HG03196 (cell line): ENCODE measurements at regions not wholly inside any gene's neighbourhood (a gene's known extent, or its start where the extent isn't known, plus 50 kb on each side); places are given as distances from the start of the nearest gene placed in this dataset.
"Not testable (repeated sequence)": the region's sequence is repeated elsewhere in the genome, so short reads cannot be mapped to it uniquely, and the experiment has no call there.

Experiments used
- ATAC-seq: cut with Tn5 transposase; IDR thresholded peaks from one replicate; pipeline ENCODE4 v1.9.1; 2021; ENCODE audit not compliant: unreplicated experiment

GRCh38 chr5:57067597-57067924 is 106.3 kb upstream of the GPBP1 start:
- ATAC-seq: no peak

DNA sequence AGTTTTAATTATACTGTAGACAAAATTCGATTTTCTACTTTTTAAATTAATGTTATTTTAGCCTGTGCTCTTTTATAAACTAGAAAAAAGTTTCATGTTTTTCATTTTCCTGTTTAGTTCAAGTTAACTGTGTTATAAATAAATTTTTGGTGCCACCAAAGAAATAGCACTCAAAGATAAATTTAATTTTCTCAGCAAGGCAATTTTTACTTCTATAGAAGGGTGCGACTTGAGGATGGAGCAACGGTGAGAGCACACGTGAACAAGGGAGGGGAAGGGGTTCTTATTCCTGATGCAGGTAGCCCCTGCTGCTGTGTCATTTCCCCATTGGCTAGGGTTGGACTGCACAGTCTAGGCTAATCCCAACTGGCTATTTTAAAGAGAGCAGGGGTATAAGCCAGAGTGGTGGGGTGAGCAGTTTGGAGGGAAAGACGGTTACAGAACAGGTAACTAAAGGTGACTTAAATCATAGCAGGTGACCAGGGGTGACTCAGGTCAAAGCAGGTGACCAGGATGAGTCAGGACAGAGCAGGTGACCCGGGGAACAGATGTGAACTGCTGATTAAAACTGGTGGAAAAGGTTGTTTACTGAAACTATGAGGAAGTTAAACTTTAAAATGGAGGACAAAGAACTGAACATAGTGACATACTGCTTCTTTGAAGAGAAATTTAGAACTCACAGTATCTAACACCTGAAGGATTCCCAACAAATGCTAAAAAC is 104.6 kb upstream of the GPBP1 start:
- ATAC-seq: no peak

DNA sequence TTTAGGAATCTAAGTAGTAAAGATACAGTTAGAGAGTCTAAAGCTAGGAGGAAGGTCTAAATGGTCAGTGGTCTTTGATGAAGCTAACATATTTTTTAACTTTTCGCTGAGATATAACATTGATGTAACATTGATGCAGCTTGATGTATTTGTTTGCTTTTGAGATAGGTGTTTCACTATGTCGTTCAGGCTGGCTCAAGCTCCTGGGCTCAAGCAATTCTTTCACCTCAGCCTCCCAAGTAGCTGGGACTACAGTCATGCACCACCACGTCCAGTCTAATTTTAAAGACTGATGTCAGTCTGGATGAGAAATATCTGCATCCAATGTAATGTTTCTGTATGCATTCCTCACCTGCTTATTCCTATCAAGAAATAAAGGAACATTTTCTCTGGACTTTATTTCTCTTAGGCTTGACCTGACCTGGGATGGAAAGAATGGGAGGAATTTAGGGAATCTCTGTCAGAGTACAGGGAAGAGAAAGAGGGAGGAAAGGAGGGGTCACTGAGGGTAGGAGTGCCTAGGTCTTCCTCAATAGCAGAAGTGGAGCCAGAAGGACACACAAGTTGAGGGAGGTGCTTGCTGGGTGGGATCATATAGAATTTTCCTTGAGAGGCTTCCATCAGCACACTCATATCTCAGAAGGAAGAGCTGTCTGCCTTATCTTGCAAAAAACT is 101.5 kb upstream of the GPBP1 start:
- ATAC-seq: no peak

- no peak for ATAC-seq
Observed at GRCh38 chr5:57082441-57083067, 91.3 kb upstream of the GPBP1 start.

GRCh38 chr5:57085306-57086081 is 88.4 kb upstream of the GPBP1 start:
- ATAC-seq: no peak

GRCh38 chr5:57087947-57088346 is 85.9 kb upstream of the GPBP1 start:
- not testable (repeated sequence) for ATAC-seq

- ATAC-seq: no peak
Observed at GRCh38 chr5:57094753-57095683, 78.8 kb upstream of the GPBP1 start.

DNA sequence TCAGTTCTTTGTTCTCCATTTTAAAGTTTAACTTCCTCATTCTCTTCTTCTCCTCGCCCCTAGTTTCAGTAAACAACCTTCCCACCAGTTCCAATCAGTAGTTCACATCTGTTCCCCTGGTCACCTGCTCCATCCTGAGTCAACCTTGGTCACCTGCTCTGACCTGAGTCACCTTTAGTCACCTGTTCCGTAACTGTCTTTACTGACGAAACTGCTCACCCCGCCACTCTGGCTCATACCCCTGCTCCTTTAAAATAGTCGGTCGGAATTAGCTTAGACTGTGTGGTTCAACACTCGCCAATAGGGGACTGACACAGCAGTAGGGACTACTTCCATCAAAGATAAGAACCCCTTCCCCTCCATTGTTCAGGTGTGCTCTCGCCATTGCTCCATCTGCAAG is 76.3 kb upstream of the GPBP1 start:
- no peak for ATAC-seq

DNA sequence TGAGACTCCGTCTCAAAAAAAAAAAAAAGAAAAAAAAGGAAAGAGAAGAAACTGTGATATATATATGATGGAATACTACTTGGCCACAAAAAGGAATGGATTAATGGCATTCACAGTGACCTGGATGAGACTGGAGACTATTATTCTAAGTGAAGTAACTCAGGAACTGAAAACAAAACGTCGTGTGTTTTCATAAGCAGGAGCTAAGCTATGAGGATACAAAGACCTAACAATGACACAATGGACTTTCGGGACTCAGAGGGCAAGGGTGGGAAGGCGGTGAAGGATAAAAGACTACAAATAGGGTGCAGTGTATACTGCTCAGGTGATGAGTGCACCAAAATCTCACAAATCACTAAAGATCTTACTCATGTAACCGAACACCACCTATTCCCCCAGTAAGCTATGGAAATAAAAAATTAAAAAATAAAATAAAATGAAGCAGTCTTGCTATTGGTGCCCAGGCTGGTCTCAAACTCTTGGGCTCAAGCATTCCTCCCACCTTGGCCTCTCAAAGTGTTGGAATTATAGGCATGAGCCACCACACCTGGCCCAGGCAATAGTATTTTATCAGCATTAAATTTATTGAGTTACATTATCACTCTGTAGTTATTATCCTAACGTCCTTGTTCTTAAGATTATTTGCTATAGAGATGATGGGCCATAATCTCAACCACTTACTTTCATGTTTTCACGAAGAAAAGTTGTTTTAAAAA is 71.5 kb upstream of the GPBP1 start:
- ATAC-seq: no peak

DNA sequence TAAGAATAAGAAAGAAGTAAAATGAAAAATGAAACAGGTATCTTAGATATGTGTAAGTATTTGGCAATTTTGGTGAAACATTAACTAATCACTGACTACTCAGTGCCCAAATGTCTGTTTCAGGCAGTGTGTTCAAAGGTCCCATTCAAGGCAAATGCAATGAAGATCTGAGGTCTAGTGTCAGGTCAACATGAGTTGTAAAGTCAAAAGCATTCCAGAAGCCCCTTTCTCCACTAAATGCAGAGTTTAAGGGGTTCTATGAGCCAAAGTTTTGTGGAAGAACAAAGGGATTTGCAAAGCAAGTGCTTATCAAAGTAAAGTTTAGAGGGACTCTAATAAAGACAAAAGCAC is 71.0 kb upstream of the GPBP1 start:
- ATAC-seq: no peak

- no peak for ATAC-seq
Observed at GRCh38 chr5:57103317-57103907, 70.4 kb upstream of the GPBP1 start.

DNA sequence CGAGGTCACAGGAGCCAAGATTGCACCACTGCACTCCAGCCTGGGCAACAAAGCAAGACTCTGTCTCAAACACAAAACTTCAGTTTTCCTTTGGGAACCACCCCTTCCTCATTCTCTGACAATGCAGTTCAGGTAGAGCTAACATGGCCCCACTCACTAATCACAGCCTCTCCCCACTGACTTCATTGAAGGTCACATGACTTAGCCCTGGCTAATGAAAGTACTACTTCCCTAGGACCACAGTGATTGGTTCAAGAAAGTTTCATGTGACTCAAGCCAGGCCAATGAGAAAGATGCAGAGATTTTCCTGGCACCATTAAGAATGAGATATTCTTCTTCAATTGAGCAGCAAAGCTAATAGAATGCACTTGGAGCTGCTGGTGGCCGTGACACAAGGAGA is 67.2 kb upstream of the GPBP1 start:
- ATAC-seq: no peak

- no peak for ATAC-seq
Observed at GRCh38 chr5:57111993-57112392, 61.9 kb upstream of the GPBP1 start.

DNA sequence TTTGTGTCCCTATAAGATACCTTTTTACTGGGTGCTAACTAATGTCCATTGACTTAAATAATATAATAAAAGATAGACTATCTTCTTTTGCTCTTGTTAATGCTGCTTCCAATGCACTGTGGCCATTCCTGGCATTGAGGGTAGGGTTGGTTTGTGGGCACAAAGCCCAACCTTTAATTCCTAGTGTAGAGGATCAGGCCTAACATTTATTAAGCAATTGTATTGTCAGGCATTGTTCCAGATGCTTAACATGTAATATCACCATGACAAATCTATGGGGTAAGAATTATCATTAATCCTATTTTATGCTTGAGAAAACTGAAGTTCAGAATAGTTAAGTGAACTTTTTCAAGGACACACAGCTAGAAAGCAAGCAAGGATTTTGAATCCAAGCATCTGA is 60.4 kb upstream of the GPBP1 start:
- no peak for ATAC-seq

DNA sequence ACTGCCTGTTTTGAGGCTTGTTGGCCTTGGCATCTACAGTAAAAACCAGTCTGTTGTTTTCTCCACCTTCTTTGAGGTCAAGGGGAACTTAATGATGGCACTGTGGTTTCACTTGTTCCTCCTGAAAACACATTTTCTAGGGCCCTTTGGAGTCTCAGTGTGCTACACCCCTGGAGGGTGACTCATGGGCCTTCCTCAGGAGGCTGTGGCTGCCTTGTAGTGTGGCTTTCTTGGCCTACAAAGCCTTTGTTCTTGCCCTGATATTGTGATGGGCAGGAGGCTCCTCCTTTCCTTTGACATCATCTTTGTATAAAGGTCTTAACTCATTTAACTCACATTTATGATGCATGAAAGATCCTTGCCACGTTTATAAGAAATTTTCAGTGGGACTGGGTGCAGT is 56.3 kb upstream of the GPBP1 start:
- no peak for ATAC-seq

DNA sequence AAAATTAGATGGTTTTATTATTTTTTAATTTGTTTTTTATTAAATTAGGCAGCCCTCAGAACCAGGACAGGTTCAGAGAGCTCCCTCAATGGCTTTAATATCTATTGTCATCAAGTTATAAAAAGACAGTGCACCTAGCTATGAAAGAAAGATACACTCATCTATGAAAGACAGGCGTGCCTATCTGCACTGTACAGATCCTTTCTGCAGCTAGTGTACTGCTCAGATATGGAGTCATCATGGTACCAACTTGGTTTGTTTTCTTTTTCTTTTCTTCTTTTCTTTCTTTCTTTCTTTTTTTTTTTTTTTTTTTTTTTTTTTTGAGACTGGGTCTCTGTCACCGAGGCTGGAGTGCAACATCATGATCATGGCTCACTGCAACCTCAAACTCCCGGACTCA is 54.8 kb upstream of the GPBP1 start:
- ATAC-seq: no peak

GRCh38 chr5:57124014-57124413 is 49.8 kb upstream of the GPBP1 start:
- ATAC-seq: no peak
